ENCODE measurements at regions not wholly inside any gene's neighbourhood (a gene's known extent, or its start where the extent isn't known, plus 50 kb on each side); places are given as distances from the start of the nearest gene placed in this dataset.

DNA sequence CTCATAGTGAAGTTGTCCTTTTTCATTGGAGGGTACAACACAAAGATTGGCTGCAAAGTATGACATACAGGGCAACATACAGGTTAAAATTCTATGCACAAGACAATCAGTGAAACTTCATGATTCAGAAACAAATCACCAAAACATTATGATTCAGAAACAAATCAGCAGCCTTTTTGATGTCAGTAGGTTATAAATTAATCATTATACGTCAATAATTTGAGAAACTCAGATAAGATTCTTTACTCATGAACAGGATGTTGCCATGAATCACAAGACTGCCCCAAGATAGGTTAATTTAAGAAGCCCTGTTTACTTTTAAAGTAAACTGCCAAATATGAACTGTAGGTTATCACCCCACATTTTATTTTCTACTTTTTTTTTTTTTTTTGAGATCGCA lies 62.2 kb upstream of the IL33 start:
- TF ChIP-seq POLR2A (IDR thresholded peaks at IDR 0.05), result no peak
- TF ChIP-seq CTCF (IDR thresholded peaks at IDR 0.05), result no peak
- TF ChIP-seq POLR2AphosphoS5 (IDR thresholded peaks at IDR 0.05; ENCODE audit: insufficient read depth in 1 of 2, low read depth in 1 of 2), result no peak

Data from vagina (tissue), 2 donors.